GM18870 (cell line): ENCODE measurements at regions not wholly inside any gene's neighbourhood (a gene's known extent, or its start where the extent isn't known, plus 50 kb on each side); places are given as distances from the start of the nearest gene placed in this dataset.
A peak's percentile ranks its signal among the peaks of the same experiment; 100 is the strongest.

Experiments
- ATAC-seq: cut with Tn5 transposase; IDR thresholded peaks from one replicate; pipeline ENCODE4 v1.9.1; 2021; ENCODE audit warnings: moderate library complexity; ENCODE audit not compliant: unreplicated experiment

DNA sequence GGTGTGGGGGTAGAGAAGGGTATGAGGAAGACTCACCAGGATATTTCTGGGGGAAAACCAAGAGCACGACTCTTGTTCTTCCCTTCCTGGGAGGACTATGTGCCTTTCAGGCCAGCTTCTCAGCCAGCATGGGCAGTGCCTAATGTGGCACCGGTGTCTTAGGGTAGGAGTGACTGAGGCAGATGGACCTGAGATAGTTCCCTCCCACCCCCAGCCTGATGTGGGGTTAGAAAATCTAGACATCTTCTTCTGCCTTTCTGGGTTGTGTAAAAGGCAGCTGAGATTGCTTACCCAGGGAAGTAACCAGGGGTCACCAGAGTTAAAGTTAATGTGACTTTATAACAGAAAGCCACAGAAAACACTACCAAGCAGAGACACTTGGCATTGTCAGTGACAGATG, 127.3 kb downstream of the TMA16 start:
- ATAC-seq = no peak

DNA sequence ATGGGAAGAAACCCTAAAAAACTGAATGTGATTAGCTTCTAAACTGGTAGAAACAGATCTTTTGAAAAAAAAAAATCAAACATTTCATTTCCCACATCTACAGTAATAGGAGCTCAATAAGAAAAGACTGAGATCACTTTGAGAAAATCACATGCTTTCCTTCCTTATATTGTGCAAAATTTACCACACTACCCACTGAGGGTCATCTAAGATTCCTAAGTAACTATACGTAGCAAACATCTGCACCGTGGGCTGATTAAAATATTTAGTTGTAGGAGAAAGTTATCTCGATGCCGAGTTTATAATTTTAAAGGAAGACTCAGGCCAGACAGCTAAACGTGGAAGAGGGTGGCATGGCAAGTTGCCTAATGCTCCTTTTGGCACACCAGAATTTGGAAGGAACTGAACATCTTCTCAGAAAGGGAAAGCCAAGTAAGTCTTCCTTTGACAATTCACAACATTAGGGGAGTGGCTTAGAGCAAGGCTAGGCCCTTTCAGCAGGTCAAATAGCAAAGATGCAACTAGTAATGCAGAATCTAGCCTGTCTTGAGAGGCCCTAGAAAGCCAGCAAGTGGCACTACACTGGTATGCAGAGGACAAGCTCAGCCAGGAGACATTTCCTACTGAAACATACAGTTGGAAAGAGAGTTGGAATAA, 128.0 kb downstream of the TMA16 start:
- no peak for ATAC-seq

- ATAC-seq = no peak
Measured at GRCh38 chr4:163623787-163624186, 129.3 kb downstream of the TMA16 start.

DNA sequence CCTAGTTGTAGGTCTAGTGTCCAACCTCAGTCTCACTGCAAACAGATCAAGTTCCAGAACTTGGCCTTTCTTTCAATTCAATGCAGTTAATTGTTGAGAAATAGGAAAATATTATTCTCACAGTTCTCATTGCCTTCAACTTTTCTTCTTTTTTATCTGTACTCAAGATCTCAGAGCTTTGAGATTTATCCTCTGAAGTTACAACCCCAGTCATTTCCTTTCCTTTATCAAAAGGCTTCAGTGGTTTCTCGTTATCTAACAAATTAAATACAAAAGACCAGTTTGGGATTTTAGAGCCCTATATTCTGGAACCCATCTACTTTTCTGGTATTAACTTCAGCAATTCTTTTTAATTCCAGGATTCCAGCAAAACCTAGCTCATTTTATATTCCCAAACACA, 130.2 kb downstream of the TMA16 start:
- no peak for ATAC-seq

DNA sequence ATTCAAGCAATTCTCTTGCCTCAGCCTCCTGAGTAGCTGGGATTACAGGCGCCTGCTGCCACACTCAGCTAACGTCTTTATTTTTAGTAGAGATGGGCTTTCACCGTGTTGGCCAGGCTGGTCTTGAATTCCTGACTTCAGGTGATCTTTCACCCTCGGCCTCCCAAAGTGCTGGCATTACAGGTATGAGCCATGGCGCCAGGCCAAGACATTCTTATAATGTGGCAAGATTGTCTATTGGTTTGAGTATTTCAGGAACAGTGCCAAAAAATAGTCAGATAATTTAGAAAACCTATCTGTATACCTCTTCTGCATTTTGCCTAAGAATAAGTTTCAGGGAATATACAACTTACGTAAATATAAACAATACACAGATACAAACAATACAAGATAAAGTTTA, 136.8 kb downstream of the TMA16 start:
- ATAC-seq = no peak

DNA sequence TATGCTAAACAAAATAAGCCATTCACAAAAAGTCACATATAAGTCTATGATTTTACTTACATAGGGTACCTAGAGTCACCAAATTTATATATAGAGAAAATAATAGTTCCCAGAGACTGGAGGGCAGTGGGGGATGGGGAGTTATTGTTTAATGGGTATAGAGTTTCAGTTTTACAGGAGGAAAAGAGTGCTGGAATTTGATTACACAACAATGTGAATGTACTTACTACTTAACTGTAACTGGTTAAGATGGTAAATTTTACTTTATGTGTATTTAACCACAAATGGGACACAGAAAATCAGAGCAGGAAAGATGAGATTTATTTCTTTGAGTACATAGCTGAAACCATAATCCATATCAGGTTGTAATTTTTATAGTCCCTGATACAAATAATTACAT, 144.4 kb downstream of the TMA16 start:
- ATAC-seq = no peak

DNA sequence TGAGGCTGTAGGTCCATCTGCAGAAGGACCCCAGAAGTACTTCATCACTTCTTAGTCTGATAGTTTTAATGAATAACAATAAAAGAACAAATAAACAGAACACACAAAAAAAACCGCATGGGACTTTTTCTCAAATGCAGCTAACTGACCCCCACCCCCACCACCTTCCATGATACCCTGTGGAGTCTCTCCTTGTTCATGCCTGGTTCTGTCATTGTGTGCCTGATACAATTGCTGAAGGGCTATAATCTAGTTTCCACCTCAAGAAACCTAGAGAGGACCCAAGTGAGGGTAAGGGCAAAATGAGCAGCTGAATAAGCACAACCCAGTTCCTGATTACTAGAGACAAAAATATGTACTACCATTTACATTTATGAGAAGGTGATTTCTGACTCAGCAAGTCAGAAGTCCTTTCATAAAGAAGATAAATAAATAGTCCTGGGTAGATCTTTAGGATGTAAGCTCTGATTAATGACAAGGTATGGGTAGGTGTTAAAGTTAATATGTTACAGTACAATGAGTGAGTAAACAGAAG, 155.1 kb downstream of the TMA16 start:
- no peak for ATAC-seq

DNA sequence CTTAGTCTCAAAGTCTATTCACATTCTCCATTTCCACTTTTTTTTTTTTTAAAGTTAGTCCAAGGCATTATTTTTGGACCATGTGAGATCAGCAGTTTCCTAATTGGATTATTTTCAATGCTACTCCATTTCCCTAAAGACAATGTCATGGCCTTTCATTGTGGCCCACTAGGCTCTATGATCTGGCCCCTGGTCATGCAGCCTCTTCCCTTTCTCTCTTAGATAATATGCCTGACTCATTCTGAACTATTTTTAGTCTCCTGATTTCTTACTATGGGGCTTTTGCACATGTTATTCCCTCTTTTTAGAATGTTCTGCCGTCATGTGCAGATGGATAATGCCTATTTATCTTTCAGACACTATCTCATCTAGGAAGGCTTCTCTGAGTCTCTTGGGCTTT, 157.3 kb downstream of the TMA16 start:
- ATAC-seq = no peak

GRCh38 chr4:163654621-163655020, 160.1 kb downstream of the TMA16 start:
- ATAC-seq = no peak

GRCh38 chr4:163660636-163661035, 166.1 kb downstream of the TMA16 start:
- ATAC-seq = no peak

- no peak for ATAC-seq
Measured at GRCh38 chr4:163662768-163663167, 168.3 kb downstream of the TMA16 start.

GRCh38 chr4:163663454-163664225, 169.2 kb downstream of the TMA16 start:
- peak; percentile 84 for ATAC-seq

DNA sequence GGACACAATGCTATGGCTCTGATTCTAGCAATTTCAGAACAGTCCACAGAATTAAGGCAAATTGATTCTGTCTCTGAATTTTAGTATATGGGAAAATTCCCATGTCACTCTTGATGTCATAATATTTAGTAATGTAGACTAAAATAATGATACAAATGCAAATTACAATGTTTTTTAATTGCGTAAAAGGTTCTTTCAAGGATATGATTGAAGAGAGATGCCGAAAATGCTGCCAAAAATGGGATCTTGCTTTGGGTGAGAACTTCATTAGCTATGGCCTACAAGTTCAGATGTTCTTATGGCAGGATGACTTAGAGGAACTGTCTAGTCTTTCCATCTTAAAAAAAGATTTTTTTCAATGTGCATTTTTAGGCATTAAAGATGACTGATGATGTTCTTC, 170.6 kb downstream of the TMA16 start:
- no peak for ATAC-seq

DNA sequence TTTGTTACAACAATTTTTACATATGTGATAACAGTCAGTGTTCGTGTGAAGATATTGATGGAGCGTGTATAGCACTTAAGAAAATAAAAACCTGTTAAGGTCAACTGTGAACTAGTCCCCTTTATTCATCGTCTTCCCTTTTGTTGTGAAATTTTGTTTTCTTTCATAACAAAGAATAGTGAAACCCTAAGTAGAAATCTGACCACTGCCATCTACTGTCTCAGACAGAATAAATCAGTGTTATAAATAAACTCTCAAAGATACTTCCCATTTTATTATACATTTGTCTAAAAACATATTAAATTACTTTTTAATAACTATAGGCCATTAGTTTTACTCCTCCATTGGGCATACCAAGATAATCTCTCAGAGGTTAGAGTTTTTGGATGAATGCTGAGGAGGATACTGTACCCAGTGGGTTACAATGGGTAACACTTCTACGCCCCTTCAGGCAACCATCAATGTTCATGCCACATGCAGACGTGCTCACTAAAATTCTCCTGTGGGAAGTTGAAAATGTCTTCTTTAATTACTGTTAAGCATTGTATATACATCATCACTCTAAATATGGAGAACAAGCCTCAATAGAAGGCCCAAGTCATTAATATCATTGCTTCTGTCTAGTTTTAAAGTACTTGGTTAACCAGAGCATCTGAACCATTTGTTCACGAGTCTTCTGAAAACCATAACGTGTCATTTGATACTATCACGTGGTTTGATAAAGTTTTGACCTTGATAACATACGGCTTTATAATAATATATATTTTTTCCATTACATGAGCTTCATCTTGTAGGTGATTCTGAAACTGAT, 171.2 kb downstream of the TMA16 start:
- ATAC-seq = peak; percentile 33

GRCh38 chr4:163666332-163666873, 171.9 kb downstream of the TMA16 start:
- no peak for ATAC-seq

DNA sequence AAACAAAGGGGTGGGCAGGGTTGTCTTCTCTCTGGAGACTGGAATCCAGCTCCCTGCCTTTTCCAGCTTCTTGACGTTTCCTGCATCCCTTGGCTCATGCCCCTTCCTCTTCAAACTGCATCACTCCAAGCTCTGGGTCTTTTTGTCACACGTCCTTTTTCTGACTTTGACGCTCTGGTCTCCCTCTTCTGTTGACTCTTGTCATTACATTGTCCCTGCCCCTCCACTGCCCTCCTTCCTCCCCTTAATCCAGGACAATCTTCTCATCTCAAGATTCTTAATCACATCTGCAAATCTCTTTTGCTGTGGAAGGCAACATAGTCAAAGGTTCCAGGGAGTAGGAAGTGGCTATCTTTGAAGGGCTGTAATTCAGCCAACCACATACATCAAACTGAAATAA, 178.3 kb downstream of the TMA16 start:
- ATAC-seq = no peak

GRCh38 chr4:163673848-163674697, 179.6 kb downstream of the TMA16 start:
- peak; percentile 61 for ATAC-seq

DNA sequence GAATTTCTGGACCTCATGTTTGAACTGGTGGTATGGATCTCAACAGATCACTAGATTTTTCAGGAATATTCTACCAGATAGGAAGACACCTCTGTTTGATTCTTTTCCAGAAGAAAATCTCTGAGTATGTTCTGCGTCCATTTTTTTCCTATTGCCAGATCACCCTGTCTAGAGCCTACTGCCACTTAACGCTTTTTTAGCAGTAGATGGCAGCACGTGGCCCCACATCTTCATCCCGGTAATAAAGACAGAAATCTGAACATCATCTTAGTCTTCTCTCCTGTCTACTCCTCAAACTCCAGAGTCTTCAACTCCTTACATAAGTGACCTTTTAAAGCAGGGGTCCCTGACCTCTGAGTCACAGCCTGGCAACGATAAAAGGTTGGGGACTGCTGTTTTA, 184.7 kb downstream of the TMA16 start:
- no peak for ATAC-seq

DNA sequence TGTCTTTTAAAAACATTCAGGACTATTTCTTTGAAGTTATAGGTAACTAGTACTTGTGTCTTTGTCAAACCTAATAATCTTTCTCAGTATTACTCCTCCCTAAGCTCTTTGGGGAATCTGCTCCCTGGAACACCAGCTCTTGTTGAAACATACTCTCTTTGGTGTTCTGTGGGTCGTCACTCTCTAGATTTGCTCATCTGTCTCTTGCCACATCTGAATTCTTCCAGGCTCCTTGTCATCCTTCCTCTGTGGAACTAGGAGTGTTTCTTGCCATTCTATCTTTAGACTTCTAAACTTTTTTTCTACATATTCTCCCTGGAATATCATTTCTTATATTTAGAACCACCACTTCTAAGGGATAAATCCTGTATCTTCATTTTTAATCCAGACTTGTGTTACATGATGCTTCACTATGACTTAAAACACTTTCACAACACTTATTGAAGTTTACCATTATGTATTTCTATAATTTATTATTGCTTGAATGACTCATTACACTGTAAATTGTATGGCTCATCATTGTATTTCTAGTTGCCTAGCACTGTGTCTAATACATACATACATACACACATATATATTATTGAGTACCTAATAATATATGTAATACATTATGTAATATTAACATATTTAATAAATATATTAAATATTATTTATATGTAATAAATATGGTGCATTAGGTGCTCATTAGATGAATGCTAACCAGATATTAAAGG, 186.1 kb downstream of the TMA16 start:
- ATAC-seq = no peak
